IPS-11a (cell line): ENCODE measurements at regions not wholly inside any gene's neighbourhood (a gene's known extent, or its start where the extent isn't known, plus 50 kb on each side); places are given as distances from the start of the nearest gene placed in this dataset.
"Not testable (repeated sequence)": the region's sequence is repeated elsewhere in the genome, so short reads cannot be mapped to it uniquely, and the experiment has no call there.

Source experiments
- H3K4me3 ChIP-seq: one replicate; pipeline ENCODE4 v1.5.1; 2013; ENCODE audit warnings: low read depth, low read length, control low read depth

- H3K4me3 ChIP-seq = no peak overlapping the region
Observed at GRCh38 chr14:41297576-41298327, 308.9 kb upstream of the LRFN5 start.

- no peak overlapping the region for H3K4me3 ChIP-seq
Observed at GRCh38 chr14:41295734-41296133, 310.9 kb upstream of the LRFN5 start.

GRCh38 chr14:41289025-41289424 is 317.7 kb upstream of the LRFN5 start:
- no peak overlapping the region for H3K4me3 ChIP-seq

DNA sequence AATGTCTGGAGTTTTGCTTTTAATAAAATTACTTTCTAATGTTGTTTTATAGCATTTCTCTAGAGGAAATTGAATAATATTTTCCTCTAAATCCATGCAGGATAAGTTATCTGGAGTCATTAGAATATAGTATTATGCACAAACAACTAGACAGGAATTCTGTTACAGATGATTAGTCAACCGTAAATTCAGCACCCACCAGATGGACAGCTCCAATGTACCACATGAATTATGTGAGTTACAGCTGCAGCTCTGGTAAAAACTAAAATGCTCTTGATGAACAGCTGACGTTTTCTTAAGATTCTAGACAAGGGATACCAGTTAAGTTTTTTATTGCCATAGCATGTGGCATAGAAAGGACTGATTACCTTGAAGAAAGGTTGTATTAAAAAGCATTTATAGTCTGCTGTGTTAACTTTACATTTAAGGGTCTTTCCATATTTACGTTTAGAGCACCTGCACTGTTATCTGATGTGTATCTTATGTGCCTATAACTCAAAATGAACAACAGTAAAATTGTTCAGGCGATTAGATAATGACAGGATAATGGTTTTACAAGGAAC is 321.4 kb upstream of the LRFN5 start:
- no peak overlapping the region for H3K4me3 ChIP-seq

DNA sequence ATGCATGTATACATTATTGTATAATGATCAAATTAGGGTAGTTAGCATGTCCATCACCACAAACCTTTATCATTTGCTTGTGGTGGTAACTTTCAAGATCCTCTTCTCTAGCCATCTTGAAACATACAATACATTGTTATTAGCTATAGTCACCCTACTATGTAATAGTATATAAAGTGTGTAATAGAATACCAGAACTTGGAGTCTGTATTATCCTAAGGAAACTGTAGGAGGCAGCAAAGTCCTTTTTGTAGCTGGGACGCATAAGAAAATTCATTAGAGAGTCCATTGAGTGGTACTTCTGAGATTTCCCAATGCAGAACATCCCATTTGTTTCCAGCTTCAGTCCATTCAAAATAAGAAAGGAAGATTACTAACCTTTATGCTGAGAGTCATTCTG is 325.9 kb upstream of the LRFN5 start:
- H3K4me3 ChIP-seq = no peak overlapping the region

DNA sequence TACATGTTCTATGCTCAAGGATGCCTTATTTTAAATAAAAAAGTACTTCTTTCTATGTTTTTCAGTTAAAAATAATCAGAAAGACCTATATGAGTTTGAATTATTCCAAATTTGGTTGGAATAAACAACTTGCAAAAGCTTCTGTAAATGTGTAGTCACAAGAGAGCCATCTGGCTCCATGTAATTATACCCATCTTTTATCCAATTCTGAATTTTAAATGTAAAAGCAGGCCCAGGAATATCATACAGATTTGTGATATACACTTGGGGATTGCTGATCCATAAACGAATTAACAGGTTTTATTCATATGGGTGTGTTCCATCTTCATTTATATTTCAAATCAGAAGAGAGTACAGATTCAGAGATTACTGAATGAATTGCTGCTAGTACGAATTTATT is 329.2 kb upstream of the LRFN5 start:
- H3K4me3 ChIP-seq = no peak overlapping the region

GRCh38 chr14:41257476-41257875 is 349.2 kb upstream of the LRFN5 start:
- H3K4me3 ChIP-seq = no peak overlapping the region

- H3K4me3 ChIP-seq = no peak overlapping the region
Observed at GRCh38 chr14:41235466-41235865, 371.2 kb upstream of the LRFN5 start.

- H3K4me3 ChIP-seq = no peak overlapping the region
Observed at GRCh38 chr14:41230683-41231082, 376.0 kb upstream of the LRFN5 start.

- no peak overlapping the region for H3K4me3 ChIP-seq
Observed at GRCh38 chr14:41229824-41230223, 376.9 kb upstream of the LRFN5 start.

DNA sequence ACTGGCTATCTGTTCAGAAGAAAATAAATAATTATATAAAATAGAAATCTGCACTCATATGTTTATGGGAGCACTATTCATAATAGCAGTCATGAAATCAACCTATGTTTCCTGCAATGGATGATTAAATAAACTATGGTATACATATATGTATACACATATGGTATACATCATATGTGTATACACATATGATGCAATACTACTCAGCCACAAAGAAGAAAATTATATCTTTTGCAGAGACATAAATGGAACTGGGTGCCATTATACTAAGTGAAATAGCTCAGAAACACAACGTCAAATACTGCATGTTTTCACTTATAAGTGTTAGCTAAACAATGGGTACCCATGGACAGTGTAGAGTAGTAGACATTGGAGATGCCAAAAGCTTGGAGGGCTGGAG is 381.2 kb upstream of the LRFN5 start:
- H3K4me3 ChIP-seq = no peak overlapping the region

DNA sequence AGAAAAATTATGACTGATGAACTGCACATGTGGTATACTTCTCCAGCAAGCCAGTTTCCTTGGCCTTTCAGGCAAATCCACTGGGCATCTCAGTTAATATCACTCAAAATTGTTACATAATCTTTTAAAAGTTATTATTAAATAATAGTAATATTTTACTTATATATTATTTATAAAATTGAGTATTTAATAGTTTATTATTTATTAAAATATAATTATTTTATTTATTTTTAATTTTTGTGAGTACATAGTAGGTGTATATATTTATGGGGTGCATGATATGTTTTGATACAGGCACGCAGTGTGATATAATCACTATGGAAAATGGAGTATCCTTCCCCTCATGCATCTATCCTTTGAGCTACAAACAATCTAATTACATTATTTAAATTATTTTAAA is 384.1 kb upstream of the LRFN5 start:
- no peak overlapping the region for H3K4me3 ChIP-seq

DNA sequence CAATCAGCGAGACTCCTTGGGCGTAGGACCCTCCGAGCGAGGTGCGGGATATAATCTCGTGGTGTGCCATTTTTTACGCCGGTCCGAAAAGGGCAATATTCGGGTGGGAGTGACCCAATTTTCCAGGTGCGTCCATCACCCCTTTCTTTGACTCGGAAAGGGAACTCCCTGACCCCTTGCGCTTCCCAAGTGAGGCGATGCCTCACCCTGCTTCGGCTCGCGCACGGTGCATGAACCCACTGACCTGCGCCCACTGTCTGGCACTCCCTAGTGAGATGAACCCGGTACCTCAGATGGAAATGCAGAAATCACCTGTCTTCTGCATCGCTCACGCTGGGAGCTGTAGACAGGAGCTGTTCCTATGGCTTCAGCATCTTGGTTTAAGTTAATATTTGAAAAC is 391.7 kb upstream of the LRFN5 start:
- not testable (repeated sequence) for H3K4me3 ChIP-seq

DNA sequence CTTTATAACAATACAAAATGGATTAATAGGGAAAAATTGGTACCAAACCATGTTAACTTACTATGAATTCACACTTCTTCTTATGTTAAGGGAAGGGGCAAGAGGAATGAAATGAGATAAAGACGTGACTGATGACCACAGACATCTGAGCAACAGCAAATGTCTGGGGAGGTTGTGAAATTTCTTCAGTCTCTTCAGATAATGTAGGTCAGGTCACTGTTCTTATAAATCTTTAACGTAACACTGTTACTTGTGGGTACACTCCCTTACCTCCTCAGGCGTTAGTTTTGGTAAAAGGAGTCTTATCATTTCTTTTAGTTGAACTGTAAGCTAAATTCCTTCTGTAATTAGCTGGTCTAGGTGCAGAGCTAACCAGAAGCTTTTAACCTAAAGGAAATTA is 405.0 kb upstream of the LRFN5 start:
- H3K4me3 ChIP-seq = no peak overlapping the region

DNA sequence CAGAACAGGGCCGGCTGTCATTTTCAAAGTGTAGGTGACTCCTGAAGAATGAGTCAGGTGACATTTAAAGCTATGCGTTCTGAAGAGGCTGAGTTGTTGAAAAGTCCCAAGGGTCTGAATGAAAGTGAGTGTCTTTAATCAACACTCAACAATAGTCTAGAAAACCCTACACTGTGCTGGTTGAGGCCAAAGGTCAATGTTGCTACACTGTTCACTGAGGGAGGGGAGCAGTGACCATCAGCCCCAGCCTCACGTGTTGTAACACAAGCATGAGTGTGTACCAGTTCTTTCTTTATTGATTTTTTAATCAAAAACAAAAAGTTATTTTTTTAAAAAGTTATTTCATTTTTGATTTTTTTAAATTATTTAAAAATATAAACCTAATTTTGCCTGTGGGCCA is 418.8 kb upstream of the LRFN5 start:
- H3K4me3 ChIP-seq = no peak overlapping the region

- H3K4me3 ChIP-seq = no peak overlapping the region
Observed at GRCh38 chr14:41171045-41171444, 435.6 kb upstream of the LRFN5 start.

DNA sequence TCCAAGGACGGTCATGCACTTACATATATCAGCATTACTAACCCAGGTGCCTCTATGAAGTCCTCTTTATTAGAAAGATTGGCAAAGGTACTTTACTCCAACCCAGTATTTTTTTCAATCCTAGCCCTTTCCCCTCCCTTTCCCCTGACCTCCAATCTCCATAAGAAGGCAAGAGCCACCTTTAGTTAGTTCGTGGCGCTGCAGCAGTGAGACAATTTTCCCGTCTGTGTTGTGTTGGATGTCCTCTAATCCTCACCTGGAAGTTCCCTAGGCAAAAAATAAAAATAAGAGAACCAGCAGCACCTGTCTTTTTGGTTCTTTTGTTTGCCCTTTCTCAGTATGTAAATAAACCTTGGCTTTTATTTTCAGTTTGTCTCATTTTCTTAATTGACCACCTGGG is 439.6 kb upstream of the LRFN5 start:
- no peak overlapping the region for H3K4me3 ChIP-seq

DNA sequence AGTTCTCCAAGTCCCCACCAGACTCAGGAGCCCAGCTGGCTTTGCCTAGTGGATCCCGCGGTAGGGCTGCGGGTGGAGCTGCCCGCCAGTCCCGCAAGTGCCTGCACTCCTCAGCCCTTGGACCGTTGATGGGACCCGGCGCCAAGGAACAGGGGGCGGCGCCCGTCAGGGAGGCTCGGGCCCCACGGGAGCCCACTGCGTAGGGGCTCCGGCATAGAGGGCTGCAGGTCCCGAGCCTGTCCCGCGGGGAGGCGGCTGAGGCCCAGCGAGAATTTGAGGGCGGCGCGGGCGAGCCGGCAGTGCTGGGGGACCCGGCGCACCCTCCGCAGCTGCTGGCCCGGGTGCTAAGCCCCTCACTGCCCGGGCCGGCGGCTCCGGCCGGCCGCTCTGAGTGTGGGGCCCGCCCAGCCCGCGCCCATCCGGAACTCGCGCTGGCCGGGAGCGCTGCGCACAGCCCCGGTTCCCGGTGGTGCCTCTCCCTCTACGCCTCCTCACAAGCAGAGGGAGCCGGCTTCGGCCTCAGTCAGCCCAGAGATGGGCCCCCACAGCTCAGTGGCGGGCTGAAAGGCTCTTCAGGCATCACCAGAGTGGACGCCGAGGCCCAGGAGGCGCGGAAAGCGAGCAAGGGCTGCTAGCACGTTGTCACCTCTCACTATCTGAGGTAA is 452.4 kb upstream of the LRFN5 start:
- H3K4me3 ChIP-seq = no peak overlapping the region

- no peak overlapping the region for H3K4me3 ChIP-seq
Observed at GRCh38 chr14:41146391-41146790, 460.3 kb upstream of the LRFN5 start.

- H3K4me3 ChIP-seq = no peak overlapping the region
Observed at GRCh38 chr14:41144370-41144769, 462.3 kb upstream of the LRFN5 start.

DNA sequence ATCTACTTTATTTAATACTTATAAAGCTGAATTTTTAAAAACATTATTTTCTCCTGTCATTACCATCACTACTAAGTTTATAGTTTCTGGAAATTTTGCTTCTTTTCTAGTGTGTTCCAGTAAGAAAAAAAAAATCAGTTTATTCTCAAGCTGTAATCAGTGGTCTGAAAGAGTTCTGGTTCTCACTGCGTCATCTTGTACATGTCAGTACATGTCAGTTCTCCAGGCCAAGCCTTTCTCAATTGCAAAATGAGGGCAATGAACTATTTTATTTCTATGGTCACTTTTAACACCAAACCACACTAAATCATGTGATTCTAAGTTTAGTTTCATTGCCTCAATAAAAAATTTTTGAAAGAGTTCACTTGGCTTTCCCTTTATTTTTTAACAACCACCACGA is 468.9 kb upstream of the LRFN5 start:
- no peak overlapping the region for H3K4me3 ChIP-seq

GRCh38 chr14:41130274-41130673 is 476.4 kb upstream of the LRFN5 start:
- H3K4me3 ChIP-seq = no peak overlapping the region
